Mesendoderm (in vitro differentiated cells): ENCODE measurements at regions not wholly inside any gene's neighbourhood (a gene's known extent, or its start where the extent isn't known, plus 50 kb on each side); places are given as distances from the start of the nearest gene placed in this dataset.

Experiments used
- DNase-seq: peaks from one replicate; pipeline ENCODE4 v3.0.0; 2013
- H2AK5ac ChIP-seq: 2 replicates; pipeline ENCODE4 v1.6.1; 2013; ENCODE audit warnings: low read length, inconsistent platforms
- H2BK120ac ChIP-seq: 2 replicates; pipeline ENCODE4 v1.6.1; 2013; ENCODE audit warnings: low read depth, mild to moderate bottlenecking, low read length, moderate library complexity, mixed read lengths
- H2BK15ac ChIP-seq: replicated peaks from 2 replicates; pipeline ENCODE4 v1.6.1; 2013; ENCODE audit warnings: low read depth, mild to moderate bottlenecking, moderate library complexity
- H2BK5ac ChIP-seq: 2 replicates; pipeline ENCODE4 v1.6.1; 2013; ENCODE audit warnings: low read length, inconsistent platforms
- H3K18ac ChIP-seq: 2 replicates; pipeline ENCODE4 v1.6.1; 2013; ENCODE audit warnings: mild to moderate bottlenecking, low read length, mixed read lengths
- H3K23ac ChIP-seq: one replicate; pipeline ENCODE4 v1.6.1; 2013; ENCODE audit warnings: low read length
- H3K27ac ChIP-seq: 2 replicates; pipeline ENCODE4 v1.5.1; 2013; ENCODE audit warnings: low read depth, mild to moderate bottlenecking, inconsistent platforms, low read length, moderate library complexity
- H3K27me3 ChIP-seq: 2 replicates; pipeline ENCODE4 v1.6.1; 2013; ENCODE audit warnings: low read length, control low read depth, mild to moderate bottlenecking, inconsistent platforms; ENCODE audit not compliant: insufficient read depth, poor library complexity
- H3K36me3 ChIP-seq: 2 replicates; pipeline ENCODE4 v1.6.1; 2013; ENCODE audit warnings: low read length, inconsistent platforms; ENCODE audit not compliant: control insufficient read depth, insufficient read depth
- H3K4ac ChIP-seq: one replicate; pipeline ENCODE4 v1.6.1; 2013; ENCODE audit warnings: low read depth, mild to moderate bottlenecking, low read length, moderate library complexity
- H3K4me1 ChIP-seq: 2 replicates; pipeline ENCODE4 v1.6.1; 2013; ENCODE audit warnings: low read depth, low read length, inconsistent platforms; ENCODE audit not compliant: control insufficient read depth
- H3K4me2 ChIP-seq: 2 replicates; pipeline ENCODE4 v1.6.1; 2013; ENCODE audit warnings: low read length
- H3K4me3 ChIP-seq: 2 replicates; pipeline ENCODE4 v1.5.1; 2013; ENCODE audit warnings: mild to moderate bottlenecking, low read length
- H3K56ac ChIP-seq: one replicate; pipeline ENCODE4 v1.6.1; 2013; ENCODE audit warnings: low read length
- H3K79me1 ChIP-seq: 2 replicates; pipeline ENCODE4 v1.6.1; 2013; ENCODE audit warnings: low read length, inconsistent platforms
- H3K79me2 ChIP-seq: 2 replicates; pipeline ENCODE4 v1.6.1; 2013; ENCODE audit warnings: mild to moderate bottlenecking, low read length; ENCODE audit not compliant: control insufficient read depth, insufficient read depth
- H3K9ac ChIP-seq: 2 replicates; pipeline ENCODE4 v1.6.1; 2013; ENCODE audit warnings: low read length, inconsistent platforms
- H4K5ac ChIP-seq: one replicate; pipeline ENCODE4 v1.6.1; 2013; ENCODE audit warnings: low read length
- H4K8ac ChIP-seq: one replicate; pipeline ENCODE4 v1.6.1; 2013; ENCODE audit warnings: low read depth, mild to moderate bottlenecking, control low read depth, low read length, moderate library complexity
- WGBS: extraction: QIAGEN DNeasy Blood & Tissue Kit; methylation state at CpG from one replicate; pipeline ENCODE4 v1.1.7; 2013; ENCODE audit warnings: low lambda C conversion rate, missing lambda C conversion rate; ENCODE audit not compliant: insufficient coverage; ENCODE audit errors: extremely low coverage; 5-methylcytosine and 5-hydroxymethylcytosine counted together

DNA sequence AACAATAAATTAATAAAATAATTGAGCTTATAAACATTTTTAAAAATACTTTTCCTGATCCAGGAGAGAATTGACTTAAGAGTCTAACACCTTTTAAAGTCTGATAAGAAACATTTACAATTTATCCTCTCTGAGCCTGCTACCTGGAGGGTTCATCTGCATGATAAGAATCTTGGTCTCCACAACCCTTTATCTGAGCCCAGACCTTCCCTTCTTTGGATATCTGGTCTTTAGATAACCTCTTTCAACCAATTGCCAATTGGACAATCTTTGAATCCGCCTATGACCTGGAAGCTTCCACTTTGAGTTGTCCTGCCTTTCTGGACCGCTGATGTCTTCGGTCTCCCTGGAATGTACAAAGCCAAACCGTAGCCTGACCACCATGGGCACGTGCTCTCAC lies 1393.3 kb upstream of the TMEM132C start:
- Histone ChIP-seq H3K79me2 (no peaks in the 10 kb centered on the region), H3K23ac (no peak overlapping the region), H3K9ac (no peak overlapping the region), H3K56ac (peak overlapping the region; percentile 77), H3K4me3 (no peak overlapping the region), H4K5ac (no peak overlapping the region), H3K79me1 (no peaks in the 10 kb centered on the region), H3K4me1 (peaks cover 6% of the 10 kb centered on the region), H2BK15ac (no peak overlapping the region), H2BK120ac (no peak overlapping the region), H3K36me3 (no peaks in the 10 kb centered on the region), H3K4ac (no peak overlapping the region), H4K8ac (no peak overlapping the region), H3K27me3 (no peaks in the 10 kb centered on the region), H3K27ac (peak overlapping the region; percentile 66), H2AK5ac (no peak overlapping the region), H3K18ac (no peak overlapping the region), H2BK5ac (peak overlapping the region; percentile 98), H3K4me2 (no peak overlapping the region)
- DNase-seq: peak; percentile 91
- WGBS: no CpG with 5 or more reads among the region's 5 CpGs

DNA sequence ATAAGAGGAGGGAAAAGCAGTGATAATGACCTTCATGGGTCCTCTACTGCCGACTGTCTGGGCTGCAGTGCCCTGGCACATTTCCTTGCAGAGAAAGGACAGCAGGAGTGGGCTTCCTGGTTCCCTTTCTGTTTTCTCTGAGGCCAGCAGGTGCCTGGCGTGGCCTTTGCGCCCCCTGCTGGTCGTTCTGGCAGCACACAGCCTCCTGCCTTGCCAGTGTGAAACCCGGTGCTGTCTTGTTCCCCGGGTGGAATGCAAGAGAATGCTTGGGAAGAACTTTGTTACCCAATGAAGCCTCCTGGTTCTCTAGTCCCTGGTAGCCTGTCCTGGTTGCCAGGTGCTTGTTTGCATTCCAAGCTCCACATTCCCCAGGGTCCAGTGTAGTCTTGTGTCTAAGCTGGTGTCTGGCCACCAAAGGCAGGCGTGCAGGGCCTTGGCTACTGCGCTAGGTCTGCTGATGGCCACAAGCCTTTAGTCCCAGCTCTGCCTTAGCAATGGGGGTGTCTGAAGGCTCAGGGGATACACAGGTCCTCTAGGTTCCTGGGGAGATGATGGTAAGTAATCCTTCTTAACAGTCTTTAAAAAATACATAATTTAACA lies 1392.4 kb upstream of the TMEM132C start:
- peak overlapping the region; percentile 97 for H2AK5ac ChIP-seq

DNA sequence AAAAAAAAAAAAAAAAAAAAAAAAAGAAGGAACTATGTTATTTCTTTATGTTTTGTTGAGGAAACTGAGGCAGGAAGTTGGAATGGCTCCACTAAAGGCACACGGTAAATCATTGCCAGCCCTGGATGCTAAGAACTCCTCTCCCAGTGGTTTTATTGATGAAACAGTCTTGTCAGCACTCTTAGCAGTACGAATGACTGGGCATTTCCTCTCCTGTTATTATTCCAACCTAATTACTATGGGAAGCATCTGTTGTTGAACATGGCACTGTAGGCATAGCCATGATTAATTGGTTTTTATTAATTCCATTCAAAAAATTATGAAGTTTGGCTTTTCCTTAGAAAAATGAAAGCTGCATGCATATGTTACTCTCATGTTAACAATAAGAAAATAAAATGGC lies 1387.1 kb upstream of the TMEM132C start:
- H3K79me1 ChIP-seq: no peaks in the 10 kb centered on the region
- no peak overlapping the region for H3K27ac ChIP-seq
- no peak overlapping the region for H3K4ac ChIP-seq
- no peak overlapping the region for H3K23ac ChIP-seq
- no peak overlapping the region for H3K9ac ChIP-seq
- DNase-seq: no peak
- no peaks in the 10 kb centered on the region for H3K79me2 ChIP-seq
- no peak overlapping the region for H3K4me2 ChIP-seq
- H3K56ac ChIP-seq: no peak overlapping the region
- WGBS: no CpG with 5 or more reads among the region's 2 CpGs
- no peak overlapping the region for H3K4me3 ChIP-seq
- H2BK120ac ChIP-seq: no peak overlapping the region
- no peak overlapping the region for H4K8ac ChIP-seq
- H4K5ac ChIP-seq: no peak overlapping the region
- H2BK5ac ChIP-seq: no peak overlapping the region
- H2AK5ac ChIP-seq: no peak overlapping the region
- H3K18ac ChIP-seq: no peak overlapping the region
- H3K36me3 ChIP-seq: no peaks in the 10 kb centered on the region
- H2BK15ac ChIP-seq: no peak overlapping the region
- H3K27me3 ChIP-seq: no peaks in the 10 kb centered on the region
- H3K4me1 ChIP-seq: no peaks in the 10 kb centered on the region

More for the DNA sequence above, 1392.4 kb upstream of the TMEM132C start:
- Histone ChIP-seq H3K79me2 (no peaks in the 10 kb centered on the region), H4K5ac (no peak overlapping the region), H2BK15ac (no peak overlapping the region), H3K27me3 (no peaks in the 10 kb centered on the region), H2BK5ac (peak overlapping the region; percentile 98), H3K18ac (peak overlapping the region; percentile 4), H3K4ac (peak overlapping the region; percentile 88), H3K9ac (no peak overlapping the region), H4K8ac (no peak overlapping the region), H3K23ac (no peak overlapping the region), H3K4me3 (no peak overlapping the region), H2BK120ac (no peak overlapping the region), H3K4me1 (peaks cover 6% of the 10 kb centered on the region), H3K56ac (peak overlapping the region; percentile 84), H3K27ac (peak overlapping the region; percentile 66), H3K4me2 (no peak overlapping the region), H3K79me1 (no peaks in the 10 kb centered on the region), H3K36me3 (no peaks in the 10 kb centered on the region)
- DNase-seq: peak; percentile 91
- no CpG with 5 or more reads among the region's 8 CpGs for WGBS

DNA sequence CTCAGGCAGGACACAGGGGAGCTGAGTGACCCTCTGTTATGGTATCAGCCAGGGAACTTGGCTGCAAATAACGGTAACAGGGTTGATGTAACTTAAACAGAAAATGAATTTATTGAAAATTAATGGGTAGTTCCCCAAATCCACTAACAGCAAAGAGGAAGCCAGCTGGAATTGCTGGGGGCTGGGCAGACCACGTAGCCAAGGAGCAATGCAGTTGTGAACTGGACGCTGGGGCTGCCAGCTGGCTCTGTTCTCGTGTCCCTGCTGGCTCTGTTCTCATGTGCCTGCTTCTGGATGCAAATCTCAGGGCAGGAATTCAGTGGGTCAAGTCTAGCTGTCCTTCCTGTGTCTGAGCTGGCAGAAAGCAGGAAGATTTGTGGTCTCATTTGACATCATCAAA lies 1383.3 kb upstream of the TMEM132C start:
- no peaks in the 10 kb centered on the region for H3K79me2 ChIP-seq
- H3K4me3 ChIP-seq: no peak overlapping the region
- no peak overlapping the region for H3K4ac ChIP-seq
- H2BK15ac ChIP-seq: no peak overlapping the region
- H2AK5ac ChIP-seq: no peak overlapping the region
- no peak overlapping the region for H2BK5ac ChIP-seq
- WGBS: no CpG with 5 or more reads among the region's 4 CpGs
- no peak overlapping the region for H3K56ac ChIP-seq
- DNase-seq: no peak
- no peak overlapping the region for H2BK120ac ChIP-seq
- no peaks in the 10 kb centered on the region for H3K36me3 ChIP-seq
- no peak overlapping the region for H3K4me2 ChIP-seq
- H4K8ac ChIP-seq: no peak overlapping the region
- H3K27ac ChIP-seq: no peak overlapping the region
- no peaks in the 10 kb centered on the region for H3K4me1 ChIP-seq
- H3K23ac ChIP-seq: no peak overlapping the region
- no peaks in the 10 kb centered on the region for H3K27me3 ChIP-seq
- H3K18ac ChIP-seq: no peak overlapping the region
- no peak overlapping the region for H4K5ac ChIP-seq
- H3K9ac ChIP-seq: no peak overlapping the region
- no peaks in the 10 kb centered on the region for H3K79me1 ChIP-seq

DNA sequence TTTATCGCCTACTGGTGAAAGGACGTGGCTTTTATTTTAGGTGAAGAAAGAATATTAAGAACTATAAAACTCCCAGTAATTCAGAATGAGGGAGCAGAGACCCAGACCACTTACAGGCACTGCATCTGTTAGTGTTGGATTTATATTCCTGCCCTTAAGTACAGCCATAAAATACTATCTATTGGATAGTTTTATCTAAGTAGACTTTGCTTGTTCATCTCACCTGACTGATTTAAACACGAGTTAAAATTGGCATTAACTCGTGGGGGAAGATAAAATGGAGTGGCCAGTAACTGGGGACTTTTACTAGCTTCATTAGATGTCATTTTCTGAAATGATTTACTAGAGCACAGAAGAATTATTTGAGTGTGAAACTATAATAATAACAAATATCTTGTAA lies 1377.5 kb upstream of the TMEM132C start:
- Histone ChIP-seq H3K18ac (no peak overlapping the region), H3K9ac (no peak overlapping the region), H2BK5ac (no peak overlapping the region), H3K4me3 (no peak overlapping the region), H3K27me3 (no peaks in the 10 kb centered on the region), H3K23ac (no peak overlapping the region), H2BK15ac (no peak overlapping the region), H4K8ac (no peak overlapping the region), H3K79me1 (no peaks in the 10 kb centered on the region), H3K56ac (no peak overlapping the region), H4K5ac (no peak overlapping the region), H3K27ac (no peak overlapping the region), H2AK5ac (no peak overlapping the region), H3K79me2 (no peaks in the 10 kb centered on the region), H3K4ac (no peak overlapping the region), H2BK120ac (no peak overlapping the region), H3K4me2 (no peak overlapping the region), H3K36me3 (no peaks in the 10 kb centered on the region), H3K4me1 (no peaks in the 10 kb centered on the region)
- no CpG with 5 or more reads among the region's 4 CpGs for WGBS
- no peak for DNase-seq

DNA sequence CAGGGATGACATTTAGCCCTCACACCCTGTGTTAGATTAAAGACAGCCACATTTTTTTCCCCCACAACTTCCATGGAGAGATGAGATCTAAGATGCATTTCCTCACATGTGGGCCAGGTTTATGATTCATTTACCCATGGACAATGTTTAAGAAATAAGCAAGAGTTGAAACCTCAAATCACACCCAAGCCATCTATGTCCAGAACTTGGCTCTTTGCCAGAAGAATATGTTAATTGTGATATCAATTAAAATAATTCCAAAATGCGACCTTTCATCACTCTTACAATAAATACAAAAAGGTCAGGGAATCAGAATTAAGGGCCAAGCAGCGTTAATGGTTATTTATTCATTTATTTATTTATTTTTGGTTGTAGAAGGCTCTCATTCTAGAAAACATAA lies 1376.9 kb upstream of the TMEM132C start:
- H3K56ac ChIP-seq: no peak overlapping the region

More for the DNA sequence above, 1376.9 kb upstream of the TMEM132C start:
- H3K4me1 ChIP-seq: no peaks in the 10 kb centered on the region
- no peak overlapping the region for H3K23ac ChIP-seq
- no peaks in the 10 kb centered on the region for H3K27me3 ChIP-seq
- H2BK15ac ChIP-seq: no peak overlapping the region
- no CpG with 5 or more reads among the region's 2 CpGs for WGBS
- no peak overlapping the region for H4K5ac ChIP-seq
- H3K18ac ChIP-seq: no peak overlapping the region
- H3K4ac ChIP-seq: no peak overlapping the region
- no peaks in the 10 kb centered on the region for H3K36me3 ChIP-seq
- no peak for DNase-seq
- H3K9ac ChIP-seq: no peak overlapping the region
- no peaks in the 10 kb centered on the region for H3K79me1 ChIP-seq
- no peak overlapping the region for H3K4me3 ChIP-seq
- H2BK5ac ChIP-seq: no peak overlapping the region
- H2AK5ac ChIP-seq: no peak overlapping the region
- no peaks in the 10 kb centered on the region for H3K79me2 ChIP-seq
- no peak overlapping the region for H3K4me2 ChIP-seq
- no peak overlapping the region for H2BK120ac ChIP-seq
- H3K27ac ChIP-seq: no peak overlapping the region
- no peak overlapping the region for H4K8ac ChIP-seq
